Activated T-cell treated with anti-CD3 and anti-CD28 coated beads for 4 hours (primary cell): ENCODE measurements at regions not wholly inside any gene's neighbourhood (a gene's known extent, or its start where the extent isn't known, plus 50 kb on each side); places are given as distances from the start of the nearest gene placed in this dataset.
"Not testable (repeated sequence)": the region's sequence is repeated elsewhere in the genome, so short reads cannot be mapped to it uniquely, and the experiment has no call there.

Experiments used
- DNase-seq: peaks from one replicate; pipeline ENCODE4 v3.0.0-alpha.2; 2020

GRCh38 chr18:52136532-52136931 lies 203.5 kb upstream of the DCC start:
- no peak for DNase-seq

- DNase-seq: no peak
Observed at GRCh38 chr18:52140986-52141385, 199.0 kb upstream of the DCC start.

- DNase-seq: no peak
Observed at GRCh38 chr18:52150050-52150449, 189.9 kb upstream of the DCC start.

- DNase-seq: no peak
Observed at GRCh38 chr18:52152036-52152435, 188.0 kb upstream of the DCC start.

- DNase-seq: no peak
Observed at GRCh38 chr18:52156166-52156565, 183.8 kb upstream of the DCC start.

GRCh38 chr18:52160636-52161035 lies 179.4 kb upstream of the DCC start:
- no peak for DNase-seq

GRCh38 chr18:52163478-52163877 lies 176.5 kb upstream of the DCC start:
- DNase-seq: no peak

GRCh38 chr18:52168131-52168530 lies 171.9 kb upstream of the DCC start:
- not testable (repeated sequence) for DNase-seq

GRCh38 chr18:52174220-52174619 lies 165.8 kb upstream of the DCC start:
- no peak for DNase-seq

- no peak for DNase-seq
Observed at GRCh38 chr18:52175406-52175805, 164.6 kb upstream of the DCC start.

- no peak for DNase-seq
Observed at GRCh38 chr18:52183107-52183506, 156.9 kb upstream of the DCC start.

- no peak for DNase-seq
Observed at GRCh38 chr18:52190195-52190594, 149.8 kb upstream of the DCC start.

- DNase-seq: no peak
Observed at GRCh38 chr18:52190631-52191030, 149.4 kb upstream of the DCC start.

GRCh38 chr18:52200406-52200805 lies 139.6 kb upstream of the DCC start:
- no peak for DNase-seq

GRCh38 chr18:52200921-52201663 lies 138.9 kb upstream of the DCC start:
- DNase-seq: no peak

GRCh38 chr18:52208646-52209045 lies 131.4 kb upstream of the DCC start:
- DNase-seq: no peak

GRCh38 chr18:52216109-52216508 lies 123.9 kb upstream of the DCC start:
- no peak for DNase-seq

- no peak for DNase-seq
Observed at GRCh38 chr18:52216666-52217065, 123.3 kb upstream of the DCC start.

GRCh38 chr18:52219102-52219501 lies 120.9 kb upstream of the DCC start:
- DNase-seq: no peak

GRCh38 chr18:52220062-52220591 lies 119.9 kb upstream of the DCC start:
- no peak for DNase-seq

GRCh38 chr18:52222211-52222610 lies 117.8 kb upstream of the DCC start:
- DNase-seq: no peak

GRCh38 chr18:52227536-52227935 lies 112.5 kb upstream of the DCC start:
- DNase-seq: no peak

GRCh38 chr18:52228166-52228565 lies 111.8 kb upstream of the DCC start:
- DNase-seq: no peak

GRCh38 chr18:52236131-52236530 lies 103.9 kb upstream of the DCC start:
- no peak for DNase-seq

GRCh38 chr18:52237551-52237950 lies 102.4 kb upstream of the DCC start:
- no peak for DNase-seq
